22Rv1 (cell line): ENCODE measurements at regions not wholly inside any gene's neighbourhood (a gene's known extent, or its start where the extent isn't known, plus 50 kb on each side); places are given as distances from the start of the nearest gene placed in this dataset.

Experiments
- ZFX ChIP-seq: fragments of 450-650 bp; IDR thresholded peaks from 2 replicates; pipeline ENCODE4 v1.6.1; 2017; ENCODE audit warnings: antibody characterized with exemption, borderline replicate concordance
- TF ChIP-seq, protein P1 (sequence below): fragments of 450-650 bp; IDR thresholded peaks from 2 replicates; pipeline ENCODE4 v1.5.1; 2017; ENCODE audit warnings: mild to moderate bottlenecking

DNA sequence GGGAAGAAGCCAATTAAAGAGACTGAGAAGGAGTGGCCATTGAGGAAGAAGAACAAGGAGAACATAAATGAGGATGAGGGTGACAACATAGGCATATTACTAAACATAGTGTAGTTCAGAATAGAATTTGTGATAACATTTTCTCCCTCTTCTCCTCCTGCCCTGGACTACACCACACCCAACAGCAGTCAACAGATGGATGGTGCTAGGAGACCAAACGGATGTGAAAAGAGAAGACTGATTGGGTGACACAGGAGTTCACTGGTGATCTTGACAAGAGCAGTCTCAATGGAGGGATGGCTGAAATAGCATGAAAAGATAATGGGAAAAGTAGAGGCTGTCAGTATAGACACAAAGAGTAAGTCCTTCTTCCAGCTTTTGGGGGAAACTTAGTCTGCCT, 226.5 kb upstream of the FGF13 start:
- TF ChIP-seq, protein P1, sequence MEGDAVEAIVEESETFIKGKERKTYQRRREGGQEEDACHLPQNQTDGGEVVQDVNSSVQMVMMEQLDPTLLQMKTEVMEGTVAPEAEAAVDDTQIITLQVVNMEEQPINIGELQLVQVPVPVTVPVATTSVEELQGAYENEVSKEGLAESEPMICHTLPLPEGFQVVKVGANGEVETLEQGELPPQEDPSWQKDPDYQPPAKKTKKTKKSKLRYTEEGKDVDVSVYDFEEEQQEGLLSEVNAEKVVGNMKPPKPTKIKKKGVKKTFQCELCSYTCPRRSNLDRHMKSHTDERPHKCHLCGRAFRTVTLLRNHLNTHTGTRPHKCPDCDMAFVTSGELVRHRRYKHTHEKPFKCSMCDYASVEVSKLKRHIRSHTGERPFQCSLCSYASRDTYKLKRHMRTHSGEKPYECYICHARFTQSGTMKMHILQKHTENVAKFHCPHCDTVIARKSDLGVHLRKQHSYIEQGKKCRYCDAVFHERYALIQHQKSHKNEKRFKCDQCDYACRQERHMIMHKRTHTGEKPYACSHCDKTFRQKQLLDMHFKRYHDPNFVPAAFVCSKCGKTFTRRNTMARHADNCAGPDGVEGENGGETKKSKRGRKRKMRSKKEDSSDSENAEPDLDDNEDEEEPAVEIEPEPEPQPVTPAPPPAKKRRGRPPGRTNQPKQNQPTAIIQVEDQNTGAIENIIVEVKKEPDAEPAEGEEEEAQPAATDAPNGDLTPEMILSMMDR = no peak
- TF ChIP-seq ZFX = no peak
